Activated CD8-positive, alpha-beta memory T cell treated with anti-CD3 and anti-CD28 coated beads, Interleukin-2, amount 50 U/mL, for 1 hour (primary cell): ENCODE measurements at regions not wholly inside any gene's neighbourhood (a gene's known extent, or its start where the extent isn't known, plus 50 kb on each side); places are given as distances from the start of the nearest gene placed in this dataset.
"Not testable (repeated sequence)": the region's sequence is repeated elsewhere in the genome, so short reads cannot be mapped to it uniquely, and the experiment has no call there.

Experiments used
- DNase-seq: peaks from one replicate; pipeline ENCODE4 v3.0.0-alpha.2; 2020; ENCODE audit errors: extremely low read depth

- no peak for DNase-seq
Observed at GRCh38 chr17:68141050-68141449, 105.5 kb downstream of the KPNA2 start.

- no peak for DNase-seq
Observed at GRCh38 chr17:68142595-68142994, 105.2 kb upstream of the AMZ2 start.

GRCh38 chr17:68143425-68143824, 104.4 kb upstream of the AMZ2 start:
- DNase-seq: no peak

- DNase-seq: no peak
Observed at GRCh38 chr17:68145088-68145487, 102.8 kb upstream of the AMZ2 start.

GRCh38 chr17:68148936-68149335, 98.9 kb upstream of the AMZ2 start:
- no peak for DNase-seq

GRCh38 chr17:68152161-68152571, 95.7 kb upstream of the AMZ2 start:
- DNase-seq: no peak

GRCh38 chr17:68155692-68156091, 92.2 kb upstream of the AMZ2 start:
- DNase-seq: no peak

- no peak for DNase-seq
Observed at GRCh38 chr17:68161644-68162428, 86.0 kb upstream of the AMZ2 start.

- DNase-seq: not testable (repeated sequence)
Observed at GRCh38 chr17:68168273-68169164, 79.3 kb upstream of the AMZ2 start.

- not testable (repeated sequence) for DNase-seq
Observed at GRCh38 chr17:68169165-68169821, 78.5 kb upstream of the AMZ2 start.

GRCh38 chr17:68169840-68170239, 78.0 kb upstream of the AMZ2 start:
- no peak for DNase-seq

GRCh38 chr17:68170246-68170645, 77.6 kb upstream of the AMZ2 start:
- no peak for DNase-seq

- peak; percentile 33 for DNase-seq
Observed at GRCh38 chr17:68172461-68172954, 75.3 kb upstream of the AMZ2 start.

- no peak for DNase-seq
Observed at GRCh38 chr17:68175416-68175815, 72.4 kb upstream of the AMZ2 start.

GRCh38 chr17:68175905-68176304, 71.9 kb upstream of the AMZ2 start:
- DNase-seq: no peak

- no peak for DNase-seq
Observed at GRCh38 chr17:68176718-68177117, 71.1 kb upstream of the AMZ2 start.

GRCh38 chr17:68178831-68179230, 69.0 kb upstream of the AMZ2 start:
- DNase-seq: no peak

GRCh38 chr17:68179236-68179925, 68.5 kb upstream of the AMZ2 start:
- no peak for DNase-seq

- DNase-seq: no peak
Observed at GRCh38 chr17:68179926-68180285, 67.9 kb upstream of the AMZ2 start.

GRCh38 chr17:68182011-68182306, 65.9 kb upstream of the AMZ2 start:
- DNase-seq: no peak

GRCh38 chr17:68182940-68183551, 64.8 kb upstream of the AMZ2 start:
- DNase-seq: no peak
